HCT116 (cell line): ENCODE measurements at regions not wholly inside any gene's neighbourhood (a gene's known extent, or its start where the extent isn't known, plus 50 kb on each side); places are given as distances from the start of the nearest gene placed in this dataset.

ENCODE experiments used
- ATAC-seq: fragments of 200-7000 bp; cut with Tn5 transposase; 2 replicates; pipeline ENCODE4 v1.9.1; 2020; ENCODE audit warnings: mild to moderate bottlenecking, moderate library complexity
- BruUV-seq: library from RNA; stranded (reverse); fragments of 400-500 nt; replicated peaks from 2 replicates; lab custom pipeline; 2021; lab: Mats Ljungman, UMichigan
- CTCF ChIA-PET: fragments of 300-600 bp; sonication (Branson Sonifier 250); formaldehyde crosslinking; loops from one replicate; lab custom pipeline; 2021; ENCODE audit warnings: antibody characterized with exemption; lab: Charles Lee
- POLR2A ChIA-PET: fragments of 300-600, 350-600 bp; sonication (Branson Sonifier 250); formaldehyde crosslinking; loops from one replicate; lab custom pipeline; 2021; ENCODE audit warnings: antibody characterized with exemption; lab: Charles Lee
- RAD21 ChIA-PET, 2 experiments: fragments of 300-600 bp; sonication (Branson Sonifier 250); formaldehyde crosslinking; loops; one replicate each; lab custom pipeline; 2023; ENCODE audit warnings: low total read pairs in 2 of 2; ENCODE audit not compliant: uncharacterized antibody in 2 of 2, unreplicated experiment in 2 of 2, low non-redundant PET in 1 of 2; lab: Charles Lee
- DNase-seq: peaks from one replicate; pipeline ENCODE4 v3.0.0-alpha.2; 2010; ENCODE audit warnings: low read depth, low spot score
- H2AFZ ChIP-seq: fragments of 200-600 bp; shearing (Covaris generic), sonication (generic); 2 replicates; pipeline ENCODE4 v1.6.1; 2017; ENCODE audit warnings: low read depth, mixed run types, mixed read lengths, antibody characterized with exemption, low read length; ENCODE audit not compliant: poor library complexity, severe bottlenecking
- H3K27ac ChIP-seq: 2 replicates; pipeline ENCODE4 v1.5.1; 2012; ENCODE audit warnings: low read depth, low read length
- H3K27me3 ChIP-seq: fragments of 200-600 bp; sonication (generic); 2 replicates; pipeline ENCODE4 v1.6.1; 2016; ENCODE audit warnings: mixed run types, low read length, mixed read lengths; ENCODE audit not compliant: insufficient read depth
- H3K36me3 ChIP-seq, 2 experiments: fragments of 200-500 bp in 1 of 2; fragments of 200-600 bp in 1 of 2; sonication (Bioruptor generic) in 1 of 2; sonication (generic) in 1 of 2; 2 replicates each; pipeline versions ENCODE4 v1.5.1 to v1.6.1; 2014 to 2016; ENCODE audit warnings: low read length in 2 of 2, inconsistent platforms in 1 of 2, mixed read lengths in 1 of 2, mixed run types in 1 of 2; ENCODE audit not compliant: insufficient read depth in 2 of 2, control insufficient read depth in 1 of 2
- H3K4me1 ChIP-seq, 2 experiments: fragments of 200-600 bp in 1 of 2; sonication (generic) in 1 of 2; 2 replicates each; pipeline versions ENCODE4 v1.5.1 to v1.6.1; 2012 to 2017; ENCODE audit warnings: low read length in 2 of 2, inconsistent platforms in 1 of 2, mild to moderate bottlenecking in 1 of 2, mixed read lengths in 1 of 2, mixed run types in 1 of 2, moderate library complexity in 1 of 2; ENCODE audit not compliant: insufficient read depth in 2 of 2, control insufficient read depth in 1 of 2
- H3K4me2 ChIP-seq: fragments of 200-600 bp; sonication (generic); 2 replicates; pipeline ENCODE4 v1.6.1; 2017; ENCODE audit warnings: mixed run types, low read length, mixed read lengths
- H3K4me3 ChIP-seq, 2 experiments: fragments of 200-600 bp in 1 of 2; sonication (generic) in 1 of 2; replicated peaks in 1 of 2; 2 replicates each; pipeline ENCODE4 v1.5.1; 2011 to 2016; ENCODE audit warnings: low read length in 2 of 2, control low read depth in 1 of 2, low read depth in 1 of 2, mild to moderate bottlenecking in 1 of 2, mixed read lengths in 1 of 2, mixed run types in 1 of 2
- H3K79me2 ChIP-seq: fragments of 200-600 bp; sonication (generic); 2 replicates; pipeline ENCODE4 v1.6.1; 2017; ENCODE audit warnings: mild to moderate bottlenecking, mixed run types, low read length, moderate library complexity, mixed read lengths; ENCODE audit not compliant: insufficient read depth
- H3K9ac ChIP-seq: fragments of 200-600 bp; sonication (generic); 2 replicates; pipeline ENCODE4 v1.6.1; 2016; ENCODE audit warnings: low read length, mixed read lengths
- H3K9me2 ChIP-seq: fragments of 200-600 bp; sonication (generic), shearing (Covaris generic); 2 replicates; pipeline ENCODE4 v1.6.1; 2017; ENCODE audit warnings: mixed run types, mild to moderate bottlenecking, moderate library complexity; ENCODE audit not compliant: insufficient read depth
- H3K9me3 ChIP-seq, 2 experiments: fragments of 200-500 bp in 1 of 2; fragments of 200-600 bp in 1 of 2; sonication (Bioruptor generic) in 1 of 2; sonication (generic) in 1 of 2; 2 replicates each; pipeline ENCODE4 v1.6.1; 2014 to 2017; ENCODE audit warnings: low read length in 2 of 2, mixed read lengths in 2 of 2, inconsistent platforms in 1 of 2, low read depth in 1 of 2, mild to moderate bottlenecking in 1 of 2, mixed run types in 1 of 2, moderate library complexity in 1 of 2; ENCODE audit not compliant: control insufficient read depth in 1 of 2, insufficient read depth in 1 of 2
- H4K20me1 ChIP-seq: fragments of 200-600 bp; sonication (generic), shearing (Covaris generic); 2 replicates; pipeline ENCODE4 v1.6.1; 2017; ENCODE audit warnings: mixed run types, mild to moderate bottlenecking, moderate library complexity; ENCODE audit not compliant: insufficient read depth
- CEBPB ChIP-seq: IDR thresholded peaks from 2 replicates; pipeline ENCODE4 v1.6.1; 2012; ENCODE audit warnings: low read depth
- ELF1 ChIP-seq: IDR thresholded peaks from 2 replicates; pipeline ENCODE4 v1.6.1; 2012; ENCODE audit warnings: low read depth, borderline replicate concordance
- EZH2 ChIP-seq: fragments of 200-600 bp; sonication (generic); IDR thresholded peaks from 2 replicates; pipeline ENCODE4 v1.6.1; 2017; ENCODE audit warnings: antibody characterized with exemption, mixed run types
- EZH2phosphoT487 ChIP-seq: fragments of 200-600 bp; IDR thresholded peaks from 2 replicates; pipeline ENCODE4 v1.6.1; 2018; ENCODE audit warnings: antibody characterized with exemption, borderline replicate concordance
- FOSL1 ChIP-seq: IDR thresholded peaks from 2 replicates; pipeline ENCODE4 v1.6.1; 2012; ENCODE audit warnings: low read depth
- POLR2A ChIP-seq: IDR thresholded peaks from 2 replicates; pipeline ENCODE4 v1.7.0; 2011; ENCODE audit warnings: borderline replicate concordance; ENCODE audit not compliant: insufficient read depth, insufficient read length; ENCODE audit errors: extremely low read depth
- POLR2AphosphoS5 ChIP-seq: IDR thresholded peaks from 2 replicates; pipeline ENCODE4 v1.6.1; 2011; ENCODE audit warnings: mild to moderate bottlenecking, low read depth, low read length, moderate library complexity
- RAD21 ChIP-seq: IDR thresholded peaks from 2 replicates; pipeline ENCODE4 v1.6.1; 2012; ENCODE audit warnings: low read depth, mild to moderate bottlenecking
- SP1 ChIP-seq: IDR thresholded peaks from 2 replicates; pipeline ENCODE4 v1.6.1; 2012; ENCODE audit warnings: low read depth
- SRF ChIP-seq: IDR thresholded peaks from 2 replicates; pipeline ENCODE4 v1.6.1; 2012; ENCODE audit warnings: low read depth
- YY1 ChIP-seq: IDR thresholded peaks from 2 replicates; pipeline ENCODE4 v1.6.1; 2011; ENCODE audit warnings: low read length, low read depth, moderate library complexity, mild to moderate bottlenecking; ENCODE audit not compliant: insufficient replicate concordance; ENCODE audit errors: extremely low read depth
- ZFX ChIP-seq: fragments of 450-650 bp; IDR thresholded peaks from 2 replicates; pipeline ENCODE4 v1.6.1; 2017
- intact Hi-C: fragments of 100-400 bp; cut with micrococcal nuclease; formaldehyde crosslinking; loops from 2 replicates; pipeline ENCODE4 v1.10.0; 2022
- TF ChIP-seq, protein P1 (sequence below), 3 experiments: fragments of 200-600 bp in 1 of 3; sonication (generic) in 1 of 3; IDR thresholded peaks in 2 of 3; conservative IDR thresholded peaks in 1 of 3; 2 replicates each; pipeline ENCODE4 v1.5.1; 2012 to 2017; ENCODE audit warnings: low read depth in 2 of 3, low read length in 2 of 3, antibody characterized with exemption in 1 of 3, borderline replicate concordance in 1 of 3, control low read depth in 1 of 3, mild to moderate bottlenecking in 1 of 3, mixed read lengths in 1 of 3, mixed run types in 1 of 3, moderate library complexity in 1 of 3; ENCODE audit not compliant: insufficient read depth in 1 of 3

DNA sequence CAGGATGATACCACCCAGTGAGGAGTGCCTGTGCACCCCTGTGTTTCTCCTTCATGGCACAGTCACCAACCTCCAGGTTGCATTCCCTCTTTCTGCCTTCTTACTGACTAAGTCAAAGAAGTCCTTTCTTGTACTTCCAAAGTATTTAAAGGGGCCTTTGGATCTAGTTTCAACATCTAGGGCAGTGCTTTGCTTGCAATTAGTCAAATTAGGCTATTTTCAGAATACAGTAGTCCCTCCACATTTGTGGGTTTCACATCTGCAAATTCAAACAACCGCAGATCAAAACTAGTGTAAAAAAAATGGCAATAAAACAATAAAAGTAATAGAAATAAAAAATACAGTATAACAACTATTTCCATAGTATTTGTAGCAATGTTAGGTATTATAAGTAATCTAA, 333.9 kb upstream of the SEMA6A start:
- H3K9me2 ChIP-seq: no peaks in the 10 kb centered on the region
- TF ChIP-seq, protein P1, sequence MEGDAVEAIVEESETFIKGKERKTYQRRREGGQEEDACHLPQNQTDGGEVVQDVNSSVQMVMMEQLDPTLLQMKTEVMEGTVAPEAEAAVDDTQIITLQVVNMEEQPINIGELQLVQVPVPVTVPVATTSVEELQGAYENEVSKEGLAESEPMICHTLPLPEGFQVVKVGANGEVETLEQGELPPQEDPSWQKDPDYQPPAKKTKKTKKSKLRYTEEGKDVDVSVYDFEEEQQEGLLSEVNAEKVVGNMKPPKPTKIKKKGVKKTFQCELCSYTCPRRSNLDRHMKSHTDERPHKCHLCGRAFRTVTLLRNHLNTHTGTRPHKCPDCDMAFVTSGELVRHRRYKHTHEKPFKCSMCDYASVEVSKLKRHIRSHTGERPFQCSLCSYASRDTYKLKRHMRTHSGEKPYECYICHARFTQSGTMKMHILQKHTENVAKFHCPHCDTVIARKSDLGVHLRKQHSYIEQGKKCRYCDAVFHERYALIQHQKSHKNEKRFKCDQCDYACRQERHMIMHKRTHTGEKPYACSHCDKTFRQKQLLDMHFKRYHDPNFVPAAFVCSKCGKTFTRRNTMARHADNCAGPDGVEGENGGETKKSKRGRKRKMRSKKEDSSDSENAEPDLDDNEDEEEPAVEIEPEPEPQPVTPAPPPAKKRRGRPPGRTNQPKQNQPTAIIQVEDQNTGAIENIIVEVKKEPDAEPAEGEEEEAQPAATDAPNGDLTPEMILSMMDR (IDR thresholded peaks at IDR 0.05 in 2 of 3, conservative IDR thresholded peaks at IDR 0.05 in 1 of 3; ENCODE audit: borderline replicate concordance in 1 of 3, insufficient read depth in 1 of 3, low read depth in 2 of 3, low read length in 2 of 3): no peak
- TF ChIP-seq FOSL1 (no peak), SRF (no peak), ELF1 (no peak)
- TF ChIP-seq, all 23 proteins: peak for 0
- H3K79me2 ChIP-seq: no peaks in the 10 kb centered on the region
- ATAC-seq (no peak), DNase-seq (no peak)
- ChIA-PET CTCF (no interaction called here), POLR2A (no interaction called here), RAD21 (no interaction called here)
- H4K20me1 ChIP-seq: no peaks in the 10 kb centered on the region
- no peak overlapping the region for H3K4me2 ChIP-seq
- H3K9me3 ChIP-seq: no peaks in the 10 kb centered on the region
- no peaks in the 10 kb centered on the region for H3K36me3 ChIP-seq
- H3K4me1 ChIP-seq: no peaks in the 10 kb centered on the region
- no peak overlapping the region for H3K4me3 ChIP-seq
- intact Hi-C loops: no loop called here
- no TSS peak for BruUV-seq
- H2AFZ ChIP-seq: no peak overlapping the region
- no peaks in the 10 kb centered on the region for H3K27me3 ChIP-seq
- H3K9ac ChIP-seq: no peak overlapping the region
- H3K27ac ChIP-seq: no peak overlapping the region

DNA sequence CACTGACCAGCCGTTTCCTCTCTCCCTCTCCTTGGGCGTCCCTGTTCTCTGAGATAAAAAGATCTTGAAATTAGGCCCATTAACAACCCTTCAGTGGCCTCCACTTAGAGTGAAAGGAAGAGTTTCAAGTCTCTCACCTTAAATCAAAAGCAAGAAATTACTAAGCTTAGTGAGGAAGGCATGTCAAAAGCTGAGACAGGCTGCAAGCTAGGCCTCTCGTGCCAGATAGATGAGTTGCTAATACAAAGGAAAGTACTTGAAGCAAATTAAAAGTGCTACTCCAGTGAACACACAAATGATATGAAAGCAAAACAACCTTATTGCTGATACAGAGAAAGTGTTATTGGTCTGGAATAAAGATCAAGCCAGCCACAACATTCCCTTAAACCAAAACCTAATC, 331.3 kb upstream of the SEMA6A start:
- CTCF ChIA-PET: no interaction called here
- Histone ChIP-seq H3K4me1 (no peaks in the 10 kb centered on the region), H3K27me3 (no peaks in the 10 kb centered on the region), H3K36me3 (no peaks in the 10 kb centered on the region), H4K20me1 (no peaks in the 10 kb centered on the region), H3K9me3 (no peaks in the 10 kb centered on the region), H3K79me2 (no peaks in the 10 kb centered on the region), H3K27ac (no peak overlapping the region), H2AFZ (no peak overlapping the region), H3K4me3 (no peak overlapping the region), H3K4me2 (no peak overlapping the region), H3K9me2 (no peaks in the 10 kb centered on the region), H3K9ac (no peak overlapping the region)
- intact Hi-C loops: no loop called here
- RAD21 ChIA-PET: no interaction called here
- no TSS peak for BruUV-seq
- DNase-seq (no peak), ATAC-seq (no peak)
- POLR2A ChIA-PET: no interaction called here
- TF ChIP-seq ZFX: no peak
- no peak for TF ChIP-seq EZH2phosphoT487
- no peak for TF ChIP-seq RAD21
- TF ChIP-seq POLR2AphosphoS5: no peak
- TF ChIP-seq EZH2: no peak
- TF ChIP-seq POLR2A: no peak
- TF ChIP-seq SRF: no peak
- TF ChIP-seq CEBPB: no peak
- TF ChIP-seq YY1: no peak
- TF ChIP-seq SP1: no peak
